SK-N-SH treated with all-trans-retinoic acid at 6 μM for 48 hours (cell line): ENCODE measurements at regions not wholly inside any gene's neighbourhood (a gene's known extent, or its start where the extent isn't known, plus 50 kb on each side); places are given as distances from the start of the nearest gene placed in this dataset.

ENCODE experiments used
- ATAC-seq: fragments of 200-7000 bp; cut with Tn5 transposase; 3 replicates; pipeline ENCODE4 v1.9.1; 2020; ENCODE audit warnings: mild to moderate bottlenecking, moderate library complexity
- ARNTL ChIP-seq: fragments of 450-650 bp; formaldehyde crosslinking; IDR thresholded peaks from 2 replicates; pipeline ENCODE4 v1.5.0; 2020; ENCODE audit warnings: low read depth, mild to moderate bottlenecking, moderate library complexity, borderline replicate concordance
- CREB5 ChIP-seq: fragments of 250-450 bp; sonication (Bioruptor Pico); IDR thresholded peaks from 2 replicates; pipeline ENCODE4 v1.5.1; 2020; ENCODE audit warnings: low read depth, mild to moderate bottlenecking, moderate library complexity
- CSDC2 ChIP-seq: fragments of 250-450 bp; sonication (Bioruptor Pico); IDR thresholded peaks from 2 replicates; pipeline ENCODE4 v1.5.0; 2020; ENCODE audit warnings: mild to moderate bottlenecking, moderate library complexity
- CSRNP3 ChIP-seq: fragments of 250-450 bp; sonication (Bioruptor Pico); IDR thresholded peaks from 2 replicates; pipeline ENCODE4 v1.5.1; 2021; ENCODE audit warnings: mild to moderate bottlenecking, moderate library complexity
- ESRRG ChIP-seq: fragments of 250-450 bp; sonication (Bioruptor Pico); IDR thresholded peaks from 2 replicates; pipeline ENCODE4 v1.6.1; 2021; ENCODE audit warnings: mild to moderate bottlenecking
- GLIS3 ChIP-seq: fragments of 250-450 bp; sonication (Bioruptor Pico); IDR thresholded peaks from 2 replicates; pipeline ENCODE4 v1.5.0; 2020; ENCODE audit warnings: mild to moderate bottlenecking, moderate library complexity
- ISL1 ChIP-seq: fragments of 250-450 bp; sonication (Bioruptor Pico); IDR thresholded peaks from 2 replicates; pipeline ENCODE4 v2.1.2; 2022; ENCODE audit warnings: mild to moderate bottlenecking, moderate library complexity
- OSR1 ChIP-seq: fragments of 250-450 bp; sonication (Bioruptor Pico); IDR thresholded peaks from 2 replicates; pipeline ENCODE4 v1.8.0; 2022; ENCODE audit warnings: moderate library complexity, mild to moderate bottlenecking, inconsistent platforms
- PATZ1 ChIP-seq: fragments of 250-450 bp; sonication (Bioruptor Pico); IDR thresholded peaks from 2 replicates; pipeline ENCODE4 v1.8.0; 2020; ENCODE audit warnings: mild to moderate bottlenecking, moderate library complexity, borderline replicate concordance
- POU6F1 ChIP-seq: fragments of 250-450 bp; sonication (Bioruptor Pico); IDR thresholded peaks from 2 replicates; pipeline ENCODE4 v1.8.0; 2021; ENCODE audit warnings: low read depth, mild to moderate bottlenecking, moderate library complexity, borderline replicate concordance
- PPARA ChIP-seq: fragments of 250-450 bp; sonication (Bioruptor Pico); IDR thresholded peaks from 2 replicates; pipeline ENCODE4 v1.5.0; 2020; ENCODE audit warnings: mild to moderate bottlenecking, borderline replicate concordance
- RARB ChIP-seq: fragments of 250-450 bp; sonication (Bioruptor Pico); IDR thresholded peaks from 2 replicates; pipeline ENCODE4 v1.8.0; 2021; ENCODE audit warnings: mild to moderate bottlenecking, moderate library complexity
- SNAI2 ChIP-seq: fragments of 250-450 bp; sonication (Bioruptor Pico); IDR thresholded peaks from 2 replicates; pipeline ENCODE4 v1.5.0; 2020; ENCODE audit warnings: mild to moderate bottlenecking, moderate library complexity
- TCF4 ChIP-seq: fragments of 250-450 bp; sonication (Bioruptor Pico); IDR thresholded peaks from 2 replicates; pipeline ENCODE4 v1.8.0; 2021; ENCODE audit warnings: mild to moderate bottlenecking, moderate library complexity, borderline replicate concordance
- TOX ChIP-seq: fragments of 250-450 bp; sonication (Bioruptor Pico); IDR thresholded peaks from 2 replicates; pipeline ENCODE4 v1.8.0; 2021; ENCODE audit warnings: mild to moderate bottlenecking, moderate library complexity, borderline replicate concordance
- TSHZ2 ChIP-seq: fragments of 250-450 bp; sonication (Bioruptor Pico); IDR thresholded peaks from 2 replicates; pipeline ENCODE4 v1.5.0; 2020; ENCODE audit warnings: mild to moderate bottlenecking, moderate library complexity
- ZC3H10 ChIP-seq: fragments of 250-450 bp; sonication (Bioruptor Pico); IDR thresholded peaks from 2 replicates; pipeline ENCODE4 v1.5.1; 2021; ENCODE audit warnings: mild to moderate bottlenecking, moderate library complexity
- ZFP3 ChIP-seq: fragments of 250-450 bp; sonication (Bioruptor Pico); IDR thresholded peaks from 2 replicates; pipeline ENCODE4 v1.5.0; 2020; ENCODE audit warnings: mild to moderate bottlenecking, moderate library complexity
- ZFP30 ChIP-seq: fragments of 450-650 bp; formaldehyde crosslinking; IDR thresholded peaks from 2 replicates; pipeline ENCODE4 v1.5.0; 2022; ENCODE audit warnings: mild to moderate bottlenecking, moderate library complexity
- ZNF565 ChIP-seq: fragments of 450-650 bp; formaldehyde crosslinking; conservative IDR thresholded peaks from 2 replicates; pipeline ENCODE4 v1.5.0; 2020; ENCODE audit warnings: low read depth, mild to moderate bottlenecking, moderate library complexity
- ZNF8 ChIP-seq: fragments of 450-650 bp; formaldehyde crosslinking; IDR thresholded peaks from 2 replicates; pipeline ENCODE4 v1.5.0; 2020; ENCODE audit warnings: mild to moderate bottlenecking, moderate library complexity

GRCh38 chr15:46709460-46710083, 1007.7 kb upstream of the SEMA6D start:
- no peak for ATAC-seq
- TF ChIP-seq SNAI2 (CRISPR knock-in tag), result no peak
- no peak for TF ChIP-seq ZNF565 (CRISPR knock-in tag)
- no peak for TF ChIP-seq PPARA (CRISPR knock-in tag)
- no peak for TF ChIP-seq ISL1 (CRISPR knock-in tag)
- TF ChIP-seq OSR1 (CRISPR knock-in tag), result no peak
- no peak for TF ChIP-seq POU6F1 (CRISPR knock-in tag)
- TF ChIP-seq PATZ1 (CRISPR knock-in tag), result no peak
- no peak for TF ChIP-seq ZNF8 (CRISPR knock-in tag)

- no peak for ATAC-seq
- TF ChIP-seq SNAI2 (CRISPR knock-in tag) (no peak), CSDC2 (CRISPR knock-in tag) (no peak), ZC3H10 (CRISPR knock-in tag) (no peak), ARNTL (CRISPR knock-in tag) (no peak), TOX (CRISPR knock-in tag) (no peak)
- TF ChIP-seq, all 23 proteins: peak for 0
These were observed 1006.8 kb upstream of the SEMA6D start for GRCh38 chr15:46710401-46710960.

GRCh38 chr15:46713045-46713444, 1004.3 kb upstream of the SEMA6D start:
- ATAC-seq, result no peak
- TF ChIP-seq CSRNP3 (CRISPR knock-in tag) (no peak), RARB (CRISPR knock-in tag) (no peak), ZFP30 (no peak), TOX (CRISPR knock-in tag) (no peak), POU6F1 (CRISPR knock-in tag) (no peak), OSR1 (CRISPR knock-in tag) (no peak), ZC3H10 (CRISPR knock-in tag) (no peak), PPARA (CRISPR knock-in tag) (no peak), CSDC2 (CRISPR knock-in tag) (no peak), CREB5 (CRISPR knock-in tag) (no peak), SNAI2 (CRISPR knock-in tag) (no peak), GLIS3 (no peak), TSHZ2 (CRISPR knock-in tag) (no peak), ZNF8 (CRISPR knock-in tag) (no peak), ESRRG (CRISPR knock-in tag) (no peak), ISL1 (CRISPR knock-in tag) (no peak), TCF4 (CRISPR knock-in tag) (no peak), ZFP3 (CRISPR knock-in tag) (no peak)
